Cardiac fibroblast (primary cell): ENCODE measurements at regions not wholly inside any gene's neighbourhood (a gene's known extent, or its start where the extent isn't known, plus 50 kb on each side); places are given as distances from the start of the nearest gene placed in this dataset.
A peak's percentile ranks its signal among the peaks of the same experiment; 100 is the strongest.

ENCODE experiments used
- DNase-seq, 2 donors: peaks; one replicate each; pipeline versions ENCODE4 v3.0.0 to v3.0.0-alpha.2; 2010; ENCODE audit warnings: low read depth in 2 of 2
- H3K4me3 ChIP-seq, 2 donors: replicated peaks in 1 of 2; 1 replicate in 1 of 2; 2 replicates in 1 of 2; pipeline ENCODE4 v1.5.1; 2011; ENCODE audit warnings: low read depth in 2 of 2, low read length in 2 of 2, mild to moderate bottlenecking in 2 of 2, moderate library complexity in 1 of 2
- CTCF ChIP-seq: IDR thresholded peaks from one replicate; pipeline ENCODE4 v1.5.1; 2011; ENCODE audit warnings: low read depth, mild to moderate bottlenecking, low read length, inconsistent platforms

- DNase-seq, result no peak
- no peak overlapping the region for H3K4me3 ChIP-seq
Observed at GRCh38 chr22:22396741-22397291, 111.7 kb downstream of the ZNF280B start.

DNA sequence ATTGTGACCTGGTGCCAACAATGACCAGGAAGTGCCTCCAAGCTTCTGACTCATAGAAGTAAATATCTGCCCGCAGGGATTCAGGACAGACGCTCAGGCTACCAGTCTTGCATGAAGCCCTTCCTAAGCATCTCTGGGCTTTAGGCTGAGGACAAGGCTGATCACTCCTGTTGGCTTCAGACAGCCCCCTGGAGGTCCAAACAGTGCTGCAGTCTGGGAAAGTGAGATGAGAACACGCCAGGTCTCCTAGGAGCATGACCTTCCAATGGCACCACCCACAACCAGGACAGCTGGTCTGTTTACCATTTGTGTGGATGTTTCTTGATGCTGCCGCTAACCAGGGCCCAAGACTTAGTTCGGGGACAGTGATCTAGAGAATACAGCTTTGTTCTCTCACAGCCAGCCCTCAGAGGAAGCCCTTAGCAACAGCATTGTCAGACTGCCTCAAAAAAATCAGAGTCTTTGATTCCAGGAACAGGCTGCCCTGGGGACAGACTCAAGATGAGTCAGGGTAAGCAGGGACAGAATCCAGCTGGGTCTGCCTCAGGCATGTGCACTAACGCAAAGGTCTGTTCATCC lies 111.2 kb downstream of the ZNF280B start:
- no peak for TF ChIP-seq CTCF
- H3K4me3 ChIP-seq, result no peak overlapping the region
- peak; percentile 56 for DNase-seq

More at GRCh38 chr22:22396741-22397291, 111.7 kb downstream of the ZNF280B start:
- no peak for TF ChIP-seq CTCF

DNA sequence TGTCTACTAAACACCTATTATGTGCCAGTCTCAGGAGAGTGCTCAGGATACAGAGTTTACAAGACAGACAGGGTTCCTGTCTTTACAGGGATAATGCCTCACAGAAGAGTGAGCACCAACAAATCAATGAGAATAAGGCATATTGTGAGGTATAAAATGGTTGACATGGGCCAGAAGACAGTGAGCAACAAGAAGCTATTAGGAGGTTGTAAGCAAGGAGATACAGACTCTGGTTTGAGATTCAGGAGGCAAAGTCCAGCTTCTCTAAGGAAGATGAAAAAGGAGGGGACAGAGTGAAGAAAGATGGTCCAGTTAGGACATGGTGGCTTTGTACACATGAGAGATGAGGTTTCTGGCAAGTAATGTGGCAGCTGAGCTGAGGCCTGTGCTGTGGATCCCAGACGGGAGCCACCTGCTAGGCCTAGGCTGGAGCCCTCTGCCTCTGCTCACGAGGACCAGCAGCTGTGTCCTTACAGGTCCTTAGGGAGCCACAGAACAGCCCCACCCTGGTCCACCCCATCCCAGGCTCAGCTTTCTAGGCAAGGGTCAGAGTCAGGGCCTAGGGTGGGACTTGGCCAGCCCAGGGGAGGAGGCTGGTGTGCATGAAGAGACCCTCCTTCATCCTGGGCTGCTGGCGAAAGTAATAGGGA lies 110.5 kb downstream of the ZNF280B start:
- no peak for TF ChIP-seq CTCF
- peak in 1 of 2 donors; percentile 3 for DNase-seq
- no peak overlapping the region for H3K4me3 ChIP-seq

GRCh38 chr22:22398530-22399327 lies 109.8 kb downstream of the ZNF280B start:
- no peak for TF ChIP-seq CTCF
- no peak overlapping the region for H3K4me3 ChIP-seq
- no peak for DNase-seq

- DNase-seq, result no peak
- H3K4me3 ChIP-seq, result no peak overlapping the region
- no peak for TF ChIP-seq CTCF
Observed at GRCh38 chr22:22400099-22400498, 108.4 kb downstream of the ZNF280B start.

DNA sequence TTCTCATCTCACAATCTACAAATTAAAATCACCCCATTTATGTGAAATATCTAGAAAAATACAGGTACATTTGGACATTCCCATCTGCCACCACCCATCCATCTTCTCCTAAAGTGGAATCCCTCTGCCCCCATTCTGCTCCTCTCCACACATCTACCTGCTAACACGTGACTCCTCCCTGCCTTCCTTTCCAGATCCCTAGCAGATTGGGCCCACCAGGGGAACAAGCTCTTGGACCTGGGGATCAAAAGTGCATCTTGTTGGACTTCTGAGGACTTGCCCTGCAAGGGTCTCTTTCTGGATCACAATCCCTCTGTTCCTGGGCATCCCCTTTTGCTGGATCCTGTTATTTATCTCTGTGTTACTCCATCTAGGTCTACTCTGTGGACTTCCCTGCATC lies 107.6 kb downstream of the ZNF280B start:
- no peak overlapping the region for H3K4me3 ChIP-seq
- no peak for TF ChIP-seq CTCF
- no peak for DNase-seq
